ENCODE measurements at regions not wholly inside any gene's neighbourhood (a gene's known extent, or its start where the extent isn't known, plus 50 kb on each side); places are given as distances from the start of the nearest gene placed in this dataset.

GRCh38 chr7:54292171-54292925 lies 249.8 kb upstream of the VSTM2A start:
- TF ChIP-seq POLR2AphosphoS5 (IDR thresholded peaks at IDR 0.05) (no peak), CTCF (IDR thresholded peaks at IDR 0.05) (no peak), POLR2A (IDR thresholded peaks at IDR 0.05) (no peak)

Data from prostate gland (tissue), 2 donors.